NB4 (cell line): ENCODE measurements at regions not wholly inside any gene's neighbourhood (a gene's known extent, or its start where the extent isn't known, plus 50 kb on each side); places are given as distances from the start of the nearest gene placed in this dataset.

ENCODE experiments used
- DNase-seq: peaks from one replicate; pipeline ENCODE4 v3.0.0; 2010; ENCODE audit warnings: low read depth
- H3K4me3 ChIP-seq: one replicate; pipeline ENCODE4 v1.5.1; 2011; ENCODE audit warnings: mild to moderate bottlenecking, low read depth, low read length, moderate library complexity
- MYC ChIP-seq: IDR thresholded peaks from 2 replicates; pipeline ENCODE4 v1.6.1; 2011; ENCODE audit warnings: low read depth, low read length
- POLR2A ChIP-seq: IDR thresholded peaks from 2 replicates; pipeline ENCODE4 v1.6.1; 2011; ENCODE audit warnings: mild to moderate bottlenecking; ENCODE audit not compliant: insufficient read length; ENCODE audit errors: extremely low read depth
- TF ChIP-seq, protein P1 (sequence below): IDR thresholded peaks from one replicate; pipeline ENCODE4 v1.5.1; 2012; ENCODE audit warnings: low read depth, low read length
- TF ChIP-seq, protein P2 (sequence below): IDR thresholded peaks from 2 replicates; pipeline ENCODE4 v1.6.1; 2011; ENCODE audit warnings: low read depth, low read length

DNA sequence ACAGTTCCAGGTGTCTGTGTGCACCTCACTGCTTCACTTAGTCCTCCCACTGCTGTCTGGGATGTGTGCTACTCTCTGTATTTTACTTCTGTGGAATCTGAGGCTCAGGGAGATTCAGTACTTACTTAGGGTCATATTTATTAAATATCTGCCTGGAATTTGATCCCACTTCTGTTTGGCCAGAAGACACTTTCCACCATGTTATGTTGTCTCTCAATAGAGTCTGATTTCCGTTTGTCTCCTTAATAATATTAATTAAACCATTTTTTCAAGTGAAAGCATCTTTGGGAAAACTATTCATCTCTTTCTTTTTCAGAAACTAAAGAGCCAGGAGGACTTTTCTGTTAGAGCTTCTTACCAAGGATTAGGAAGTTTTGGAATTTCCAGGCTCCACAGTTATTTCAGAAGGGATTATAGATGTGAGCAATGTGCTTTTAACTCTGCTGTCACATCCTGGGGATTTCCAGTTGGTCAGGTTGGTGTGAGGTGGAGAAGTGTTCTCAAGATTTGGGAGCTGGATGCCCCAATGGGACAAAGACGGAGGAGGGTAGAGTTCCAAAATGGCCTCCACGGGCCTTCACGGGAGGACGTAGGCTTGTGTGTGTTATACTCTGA, 156.8 kb upstream of the RALGAPA2 start:
- TF ChIP-seq POLR2A = no peak
- TF ChIP-seq MYC = no peak
- DNase-seq = no peak
- H3K4me3 ChIP-seq = no peak overlapping the region

DNA sequence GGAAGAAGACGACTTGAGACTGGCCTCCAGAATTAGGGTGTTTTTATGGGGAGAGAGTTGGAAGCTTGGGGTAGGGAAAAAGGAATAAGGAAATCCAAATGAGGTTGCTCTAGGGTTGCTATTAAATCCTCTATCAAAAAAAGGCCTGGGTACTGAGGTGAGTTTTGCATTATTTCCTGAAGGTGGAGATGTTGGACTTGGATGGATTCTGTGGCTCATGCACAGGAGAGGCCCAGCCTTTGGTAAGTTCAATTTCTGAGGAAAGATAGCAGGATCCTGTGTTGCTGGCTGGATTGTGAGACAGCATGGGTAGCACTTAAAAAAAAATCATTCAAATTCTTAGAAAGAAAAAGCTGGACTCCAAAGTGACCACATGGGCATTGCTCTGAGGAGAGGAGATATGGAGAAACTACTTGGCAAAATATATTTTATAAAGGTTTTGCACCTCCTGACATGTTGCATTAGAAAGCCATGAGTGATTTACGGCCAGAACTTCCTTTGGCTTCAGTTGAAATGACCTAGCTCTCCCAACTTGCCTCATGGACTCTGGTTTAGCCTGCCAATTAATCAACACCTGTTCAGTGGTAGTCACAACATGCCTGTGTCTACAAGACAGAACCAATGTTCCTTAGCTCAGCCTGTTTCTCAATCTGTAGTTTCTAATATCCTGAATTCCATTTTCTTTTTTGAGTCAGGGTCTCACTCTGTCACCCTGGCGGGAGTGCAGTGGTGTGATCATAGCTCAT, 152.1 kb upstream of the RALGAPA2 start:
- no peak overlapping the region for H3K4me3 ChIP-seq
- DNase-seq = peak; percentile 51
- TF ChIP-seq, protein P1, sequence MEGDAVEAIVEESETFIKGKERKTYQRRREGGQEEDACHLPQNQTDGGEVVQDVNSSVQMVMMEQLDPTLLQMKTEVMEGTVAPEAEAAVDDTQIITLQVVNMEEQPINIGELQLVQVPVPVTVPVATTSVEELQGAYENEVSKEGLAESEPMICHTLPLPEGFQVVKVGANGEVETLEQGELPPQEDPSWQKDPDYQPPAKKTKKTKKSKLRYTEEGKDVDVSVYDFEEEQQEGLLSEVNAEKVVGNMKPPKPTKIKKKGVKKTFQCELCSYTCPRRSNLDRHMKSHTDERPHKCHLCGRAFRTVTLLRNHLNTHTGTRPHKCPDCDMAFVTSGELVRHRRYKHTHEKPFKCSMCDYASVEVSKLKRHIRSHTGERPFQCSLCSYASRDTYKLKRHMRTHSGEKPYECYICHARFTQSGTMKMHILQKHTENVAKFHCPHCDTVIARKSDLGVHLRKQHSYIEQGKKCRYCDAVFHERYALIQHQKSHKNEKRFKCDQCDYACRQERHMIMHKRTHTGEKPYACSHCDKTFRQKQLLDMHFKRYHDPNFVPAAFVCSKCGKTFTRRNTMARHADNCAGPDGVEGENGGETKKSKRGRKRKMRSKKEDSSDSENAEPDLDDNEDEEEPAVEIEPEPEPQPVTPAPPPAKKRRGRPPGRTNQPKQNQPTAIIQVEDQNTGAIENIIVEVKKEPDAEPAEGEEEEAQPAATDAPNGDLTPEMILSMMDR = peak; percentile 29
- TF ChIP-seq MYC = no peak
- TF ChIP-seq, protein P2, sequence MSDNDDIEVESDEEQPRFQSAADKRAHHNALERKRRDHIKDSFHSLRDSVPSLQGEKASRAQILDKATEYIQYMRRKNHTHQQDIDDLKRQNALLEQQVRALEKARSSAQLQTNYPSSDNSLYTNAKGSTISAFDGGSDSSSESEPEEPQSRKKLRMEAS = no peak

GRCh38 chr20:20860078-20860806, 147.8 kb upstream of the RALGAPA2 start:
- H3K4me3 ChIP-seq = no peak overlapping the region
- DNase-seq = peak; percentile 91
- TF ChIP-seq POLR2A = no peak
- TF ChIP-seq, protein P1 = peak; percentile 98

- H3K4me3 ChIP-seq = no peak overlapping the region
- peak; percentile 13 for DNase-seq
- TF ChIP-seq, protein P2 = no peak
- TF ChIP-seq, protein P1 = no peak
- TF ChIP-seq POLR2A = no peak
- TF ChIP-seq MYC = no peak
These were observed 147.1 kb upstream of the RALGAPA2 start for GRCh38 chr20:20859510-20859909.

GRCh38 chr20:20856956-20857355, 144.5 kb upstream of the RALGAPA2 start:
- no peak overlapping the region for H3K4me3 ChIP-seq

DNA sequence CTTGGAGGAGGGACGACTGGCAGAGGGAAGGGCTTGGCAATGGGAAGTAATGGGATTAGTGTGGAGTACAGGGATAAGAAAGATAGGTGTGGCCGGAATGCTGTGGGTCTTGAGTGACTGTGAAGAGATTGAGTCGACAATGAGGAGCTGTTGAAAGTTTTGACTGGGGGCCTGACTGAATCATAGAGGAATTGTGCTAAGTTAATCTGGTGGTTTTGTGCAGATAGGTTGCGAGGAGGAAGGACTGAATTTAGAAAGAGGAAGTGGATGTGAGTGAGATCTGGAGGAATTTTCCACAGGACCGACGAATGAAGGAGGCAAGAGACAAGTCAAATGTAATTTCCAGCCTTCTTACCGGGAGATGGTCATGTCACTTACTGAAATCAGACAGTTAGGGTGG, 143.9 kb upstream of the RALGAPA2 start:
- TF ChIP-seq MYC = no peak
- no peak for TF ChIP-seq POLR2A
- TF ChIP-seq, protein P2 = no peak
- TF ChIP-seq, protein P1 = no peak
- no peak overlapping the region for H3K4me3 ChIP-seq
- DNase-seq = peak; percentile 69

More at GRCh38 chr20:20856956-20857355, 144.5 kb upstream of the RALGAPA2 start:
- DNase-seq = no peak
- TF ChIP-seq, protein P2 = no peak
- TF ChIP-seq MYC (no peak), POLR2A (no peak)
- TF ChIP-seq, protein P1 = no peak
